ENCODE measurements at regions not wholly inside any gene's neighbourhood (a gene's known extent, or its start where the extent isn't known, plus 50 kb on each side); places are given as distances from the start of the nearest gene placed in this dataset.

- TF ChIP-seq, protein P1, sequence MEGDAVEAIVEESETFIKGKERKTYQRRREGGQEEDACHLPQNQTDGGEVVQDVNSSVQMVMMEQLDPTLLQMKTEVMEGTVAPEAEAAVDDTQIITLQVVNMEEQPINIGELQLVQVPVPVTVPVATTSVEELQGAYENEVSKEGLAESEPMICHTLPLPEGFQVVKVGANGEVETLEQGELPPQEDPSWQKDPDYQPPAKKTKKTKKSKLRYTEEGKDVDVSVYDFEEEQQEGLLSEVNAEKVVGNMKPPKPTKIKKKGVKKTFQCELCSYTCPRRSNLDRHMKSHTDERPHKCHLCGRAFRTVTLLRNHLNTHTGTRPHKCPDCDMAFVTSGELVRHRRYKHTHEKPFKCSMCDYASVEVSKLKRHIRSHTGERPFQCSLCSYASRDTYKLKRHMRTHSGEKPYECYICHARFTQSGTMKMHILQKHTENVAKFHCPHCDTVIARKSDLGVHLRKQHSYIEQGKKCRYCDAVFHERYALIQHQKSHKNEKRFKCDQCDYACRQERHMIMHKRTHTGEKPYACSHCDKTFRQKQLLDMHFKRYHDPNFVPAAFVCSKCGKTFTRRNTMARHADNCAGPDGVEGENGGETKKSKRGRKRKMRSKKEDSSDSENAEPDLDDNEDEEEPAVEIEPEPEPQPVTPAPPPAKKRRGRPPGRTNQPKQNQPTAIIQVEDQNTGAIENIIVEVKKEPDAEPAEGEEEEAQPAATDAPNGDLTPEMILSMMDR (IDR thresholded peaks at IDR 0.05) = no peak
- TF ChIP-seq POLR2A (IDR thresholded peaks at IDR 0.05) = no peak
- Histone ChIP-seq H3K4me3 (no peak overlapping the region), H3K27me3 (no peaks in the 10 kb centered on the region), H3K4me1 (peaks cover 0 to 7% of the 10 kb centered on the region in 2 donors), H3K36me3 (no peaks in the 10 kb centered on the region), H3K27ac (no peak overlapping the region), H3K9me3 (no peaks in the 10 kb centered on the region)
- no peak for DNase-seq
- intact Hi-C loops (cut with DNase I; ENCODE audit: low total_unique reads) = no loop called here
These were observed 187.3 kb upstream of the UBL3 start for GRCh38 chr13:30037766-30038165.

- DNase-seq = no peak
- Histone ChIP-seq H3K27me3 (no peaks in the 10 kb centered on the region), H3K27ac (no peak overlapping the region), H3K9me3 (no peaks in the 10 kb centered on the region), H3K4me1 (peaks cover 0 to 7% of the 10 kb centered on the region in 2 donors), H3K4me3 (no peak overlapping the region), H3K36me3 (no peaks in the 10 kb centered on the region)
- intact Hi-C loops (cut with DNase I; ENCODE audit: low total_unique reads) = no loop called here
- TF ChIP-seq POLR2A (IDR thresholded peaks at IDR 0.05) = no peak
- TF ChIP-seq, protein P1 (IDR thresholded peaks at IDR 0.05) = no peak
These were observed 186.9 kb upstream of the UBL3 start for GRCh38 chr13:30037306-30037705.

DNA sequence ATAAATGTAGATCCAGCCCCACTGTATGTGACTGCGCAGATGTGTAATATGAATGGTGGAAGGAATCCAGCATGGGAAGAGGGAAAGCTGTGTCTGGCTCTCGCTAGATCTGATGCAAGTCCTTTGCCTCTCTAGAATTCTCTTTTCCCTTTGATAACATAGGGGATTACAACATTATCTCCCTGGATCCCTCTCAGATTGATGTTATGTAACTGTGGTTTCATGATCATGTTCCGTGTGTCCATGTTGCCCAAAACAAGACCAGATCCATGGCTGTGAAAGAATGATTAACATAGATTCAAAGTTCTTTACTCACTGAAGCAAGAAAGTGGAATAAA lies 184.0 kb upstream of the UBL3 start:
- Histone ChIP-seq H3K4me1 (peaks cover 0 to 7% of the 10 kb centered on the region in 2 donors), H3K4me3 (no peak overlapping the region), H3K9me3 (no peaks in the 10 kb centered on the region), H3K36me3 (no peaks in the 10 kb centered on the region), H3K27ac (peak overlapping the region; percentile 69 to 79), H3K27me3 (no peaks in the 10 kb centered on the region)
- intact Hi-C loops (cut with DNase I; ENCODE audit: low total_unique reads) = no loop called here
- DNase-seq = no peak
- no peak for TF ChIP-seq POLR2A (IDR thresholded peaks at IDR 0.05)
- TF ChIP-seq, protein P1 (IDR thresholded peaks at IDR 0.05) = no peak

GRCh38 chr13:30033681-30034457 lies 183.5 kb upstream of the UBL3 start:
- intact Hi-C loops (cut with DNase I; ENCODE audit: low total_unique reads) = no loop called here
- no peaks in the 10 kb centered on the region for H3K9me3 ChIP-seq
- DNase-seq = peak in 1 of 2 donors; percentile 48
- no peaks in the 10 kb centered on the region for H3K36me3 ChIP-seq
- H3K4me3 ChIP-seq = no peak overlapping the region
- no peak for TF ChIP-seq POLR2A (IDR thresholded peaks at IDR 0.05)
- peak overlapping the region; percentile 69 to 79 for H3K27ac ChIP-seq
- H3K4me1 ChIP-seq = peaks cover 0 to 7% of the 10 kb centered on the region in 2 donors
- no peaks in the 10 kb centered on the region for H3K27me3 ChIP-seq

- Histone ChIP-seq H3K9me3 (no peaks in the 10 kb centered on the region), H3K4me3 (no peak overlapping the region), H3K27ac (no peak overlapping the region), H3K36me3 (no peaks in the 10 kb centered on the region), H3K4me1 (peaks cover 0 to 7% of the 10 kb centered on the region in 2 donors), H3K27me3 (no peaks in the 10 kb centered on the region)
- no peak for DNase-seq
- no peak for TF ChIP-seq POLR2A (IDR thresholded peaks at IDR 0.05)
- TF ChIP-seq, protein P1 (IDR thresholded peaks at IDR 0.05) = no peak
- intact Hi-C loops (cut with DNase I; ENCODE audit: low total_unique reads) = no loop called here
These were observed 181.8 kb upstream of the UBL3 start for GRCh38 chr13:30032263-30032662.

Measured in uterus (tissue), 3 donors.